Tibial nerve (tissue), 4 donors: ENCODE measurements at regions not wholly inside any gene's neighbourhood (a gene's known extent, or its start where the extent isn't known, plus 50 kb on each side); places are given as distances from the start of the nearest gene placed in this dataset.
"Not testable (repeated sequence)": the region's sequence is repeated elsewhere in the genome, so short reads cannot be mapped to it uniquely, and the experiment has no call there.

Experiments
- DNase-seq, 2 donors: peaks; one replicate each; pipeline ENCODE4 v3.0.0-alpha.2; 2019; ENCODE audit warnings: low spot score in 2 of 2
- H3K27ac ChIP-seq, 4 donors: fragments of 200-600 bp; sonication (generic) in 3 of 4; one replicate each; pipeline ENCODE4 v1.5.1; 2017 to 2019; ENCODE audit warnings: mild to moderate bottlenecking in 1 of 4
- H3K27me3 ChIP-seq, 2 donors: fragments of 200-600 bp; sonication (generic) in 1 of 2; one replicate each; pipeline versions ENCODE4 v1.5.1 to v1.6.0; 2017 to 2019
- H3K36me3 ChIP-seq, 3 donors: fragments of 200-600 bp; sonication (generic); one replicate each; pipeline ENCODE4 v1.5.1; 2018 to 2019
- H3K4me1 ChIP-seq, 4 donors: fragments of 200-600 bp; sonication (generic) in 3 of 4; one replicate each; pipeline ENCODE4 v1.5.1; 2017 to 2019
- H3K4me3 ChIP-seq, 4 donors: fragments of 200-600 bp; sonication (generic) in 3 of 4; one replicate each; pipeline ENCODE4 v1.5.1; 2017 to 2019; ENCODE audit warnings: mild to moderate bottlenecking in 1 of 4, moderate library complexity in 1 of 4
- H3K9me3 ChIP-seq, 4 donors: fragments of 200-600 bp; sonication (generic) in 3 of 4; one replicate each; pipeline ENCODE4 v1.5.1; 2017 to 2019
- CTCF ChIP-seq, 5 experiments: fragments of 200-600 bp in 3 of 5; fragments of 450-650 bp in 2 of 5; sonication (generic) in 3 of 5; IDR thresholded peaks; one replicate each; pipeline ENCODE4 v1.5.1; 2016 to 2019; ENCODE audit warnings: antibody characterized with exemption in 5 of 5, mild to moderate bottlenecking in 3 of 5, moderate library complexity in 2 of 5
- EP300 ChIP-seq, 2 donors: sonication (generic); formaldehyde crosslinking; IDR thresholded peaks; one replicate each; pipeline ENCODE4 v1.6.1; 2017; ENCODE audit warnings: antibody characterized with exemption in 2 of 2, mild to moderate bottlenecking in 1 of 2
- POLR2A ChIP-seq, 2 donors: fragments of 450-650 bp; IDR thresholded peaks; one replicate each; pipeline ENCODE4 v1.6.1; 2017; ENCODE audit warnings: antibody characterized with exemption in 2 of 2, mild to moderate bottlenecking in 2 of 2, moderate library complexity in 2 of 2
- WGBS, 2 donors: methylation state at CpG; one replicate each; pipeline ENCODE4 v1.1.5; 2018; 5-methylcytosine and 5-hydroxymethylcytosine counted together

- Histone ChIP-seq H3K4me1 (no peaks in the 10 kb centered on the region), H3K36me3 (no peaks in the 10 kb centered on the region), H3K27ac (no peak overlapping the region), H3K27me3 (no peaks in the 10 kb centered on the region), H3K9me3 (no peaks in the 10 kb centered on the region), H3K4me3 (no peak overlapping the region)
- DNase-seq: no peak
- 56 to 61% methylated on average over 6 of the region's 6 CpGs for WGBS, 2 donors
- TF ChIP-seq CTCF (IDR thresholded peaks at IDR 0.05) (no peak), POLR2A (IDR thresholded peaks at IDR 0.05) (no peak), EP300 (IDR thresholded peaks at IDR 0.05) (no peak)
Observed at GRCh38 chr6:48959251-48960060, 503.6 kb downstream of the MMUT start.

GRCh38 chr6:48957781-48958180 is 505.3 kb downstream of the MMUT start:
- Histone ChIP-seq H3K36me3 (no peaks in the 10 kb centered on the region), H3K4me3 (no peak overlapping the region), H3K27ac (no peak overlapping the region), H3K9me3 (no peaks in the 10 kb centered on the region), H3K27me3 (no peaks in the 10 kb centered on the region), H3K4me1 (no peaks in the 10 kb centered on the region)
- TF ChIP-seq CTCF (IDR thresholded peaks at IDR 0.05) (no peak), POLR2A (IDR thresholded peaks at IDR 0.05) (no peak), EP300 (IDR thresholded peaks at IDR 0.05) (no peak)
- WGBS, 2 donors: 37 to 42% methylated on average over 5 of the region's 5 CpGs
- no peak for DNase-seq

- Histone ChIP-seq H3K27ac (no peak overlapping the region), H3K9me3 (no peaks in the 10 kb centered on the region), H3K36me3 (no peaks in the 10 kb centered on the region), H3K4me1 (no peaks in the 10 kb centered on the region), H3K4me3 (no peak overlapping the region), H3K27me3 (no peaks in the 10 kb centered on the region)
- 95 to 98% methylated on average over 2 of the region's 2 CpGs for WGBS, 2 donors
- no peak for DNase-seq
- TF ChIP-seq POLR2A (IDR thresholded peaks at IDR 0.05) (no peak), CTCF (IDR thresholded peaks at IDR 0.05) (no peak), EP300 (IDR thresholded peaks at IDR 0.05) (no peak)
Observed at GRCh38 chr6:48951917-48952316, 511.1 kb downstream of the MMUT start.

GRCh38 chr6:48944276-48944675 is 518.8 kb downstream of the MMUT start:
- DNase-seq, H3K4me1 ChIP-seq: not testable (repeated sequence)

GRCh38 chr6:48933136-48933535 is 529.9 kb downstream of the MMUT start:
- Histone ChIP-seq H3K4me3 (no peak overlapping the region), H3K27me3 (no peaks in the 10 kb centered on the region), H3K27ac (no peak overlapping the region), H3K9me3 (peaks cover 0 to 5% (median 0%) of the 10 kb centered on the region in 4 donors), H3K36me3 (no peaks in the 10 kb centered on the region), H3K4me1 (no peaks in the 10 kb centered on the region)
- no peak for DNase-seq
- TF ChIP-seq POLR2A (IDR thresholded peaks at IDR 0.05) (no peak), CTCF (IDR thresholded peaks at IDR 0.05) (no peak), EP300 (IDR thresholded peaks at IDR 0.05) (no peak)

More at GRCh38 chr6:48944276-48944675, 518.8 kb downstream of the MMUT start:
- not testable (repeated sequence) for H3K9me3 ChIP-seq, H3K4me3 ChIP-seq, H3K36me3 ChIP-seq, H3K27me3 ChIP-seq, H3K27ac ChIP-seq
- WGBS, 2 donors: 83 to 86% methylated on average over 4 of the region's 4 CpGs
